ENCODE measurements at regions not wholly inside any gene's neighbourhood (a gene's known extent, or its start where the extent isn't known, plus 50 kb on each side); places are given as distances from the start of the nearest gene placed in this dataset.

GRCh38 chr16:86431540-86431939, 78.8 kb upstream of the FOXF1 start:
- intact Hi-C loops (cut with micrococcal nuclease; ENCODE audit: unreplicated experiment), result no loop called here
- Histone ChIP-seq H4K20me1 (ENCODE audit: insufficient read depth) (no peaks in the 10 kb centered on the region), H3K27me3 (ENCODE audit: insufficient read depth, low read depth) (peaks cover 100% of the 10 kb centered on the region), H3K79me2 (ENCODE audit: low read depth) (no peaks in the 10 kb centered on the region), H3K36me3 (ENCODE audit: low read depth) (no peaks in the 10 kb centered on the region), H3K9me2 (ENCODE audit: insufficient read depth) (no peaks in the 10 kb centered on the region), H3F3A (ENCODE audit: insufficient read depth, low read depth) (no peaks in the 10 kb centered on the region), H3K4me1 (replicated peaks; ENCODE audit: insufficient read depth) (no peaks in the 10 kb centered on the region), H3K27ac (no peak overlapping the region), H3K9me3 (ENCODE audit: insufficient read depth, low read depth) (no peaks in the 10 kb centered on the region), H3K4me2 (no peak overlapping the region), H3K4me3 (no peak overlapping the region), H2AFZ (no peak overlapping the region)
- ChIA-PET CTCF (no interaction called here), POLR2A (ENCODE audit: unreplicated experiment) (no interaction called here)
- BruUV-seq (replicated peaks), result no TSS peak
- no peak for TF ChIP-seq EZH2 (IDR thresholded peaks at IDR 0.05; ENCODE audit: low read depth)
- no peak for TF ChIP-seq CTCF (conservative IDR thresholded peaks at IDR 0.05)
- DNase-seq, result no peak

DNA sequence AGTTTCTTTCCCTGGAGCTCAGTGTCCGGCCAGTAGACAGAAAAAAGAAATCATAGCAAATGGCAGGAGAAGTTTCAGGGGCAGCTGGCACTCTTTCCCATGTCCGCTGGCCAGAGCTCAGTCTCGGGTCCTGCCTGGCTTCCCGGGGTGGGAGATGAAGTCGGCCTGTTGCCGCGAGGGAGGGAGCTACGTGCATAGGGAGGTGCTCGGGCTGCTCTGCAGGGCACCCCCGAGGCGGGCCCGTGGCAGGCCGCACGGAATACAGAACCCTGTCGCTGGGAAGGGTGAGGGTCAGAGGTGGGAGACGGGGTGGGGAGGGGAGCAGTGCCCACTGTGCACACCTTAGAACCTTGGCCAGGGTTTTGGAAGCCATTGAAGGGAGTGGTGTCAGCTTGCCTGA, 78.3 kb upstream of the FOXF1 start:
- CTCF ChIA-PET, result no interaction called here
- Histone ChIP-seq H3K4me3 (no peak overlapping the region), H3K4me1 (replicated peaks; ENCODE audit: insufficient read depth) (no peaks in the 10 kb centered on the region), H3K27ac (no peak overlapping the region), H3K9me2 (ENCODE audit: insufficient read depth) (no peaks in the 10 kb centered on the region), H3K4me2 (no peak overlapping the region), H3K27me3 (ENCODE audit: insufficient read depth, low read depth) (peaks cover 100% of the 10 kb centered on the region), H2AFZ (no peak overlapping the region), H3K79me2 (ENCODE audit: low read depth) (no peaks in the 10 kb centered on the region), H4K20me1 (ENCODE audit: insufficient read depth) (no peaks in the 10 kb centered on the region), H3F3A (ENCODE audit: insufficient read depth, low read depth) (no peaks in the 10 kb centered on the region), H3K9me3 (ENCODE audit: insufficient read depth, low read depth) (no peaks in the 10 kb centered on the region), H3K36me3 (ENCODE audit: low read depth) (no peaks in the 10 kb centered on the region)
- POLR2A ChIA-PET (ENCODE audit: unreplicated experiment), result no interaction called here
- DNase-seq, result no peak
- TF ChIP-seq CTCF (conservative IDR thresholded peaks at IDR 0.05) (no peak), EZH2 (IDR thresholded peaks at IDR 0.05; ENCODE audit: low read depth) (no peak)
- intact Hi-C loops (cut with micrococcal nuclease; ENCODE audit: unreplicated experiment), result no loop called here
- BruUV-seq (replicated peaks), result no TSS peak

DNA sequence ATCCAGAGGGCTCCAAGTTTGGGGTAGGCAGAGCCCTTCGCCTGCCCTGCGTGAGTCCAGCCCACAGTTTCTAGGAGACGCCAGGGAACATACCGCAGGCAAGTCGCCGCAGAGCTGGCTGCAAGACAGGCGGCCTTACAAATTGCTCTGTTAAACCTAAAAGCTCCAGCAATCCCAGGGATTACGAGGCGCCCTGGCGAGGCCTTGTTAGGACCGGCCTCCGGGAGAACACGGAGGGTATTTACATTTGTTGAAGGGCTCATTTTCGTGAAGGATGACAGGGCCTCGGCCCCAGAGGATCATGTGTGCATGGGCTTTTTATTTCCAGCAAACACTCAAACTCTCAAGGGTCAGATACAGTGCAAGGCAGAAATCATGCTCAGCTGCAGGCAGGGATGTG, 77.6 kb upstream of the FOXF1 start:
- no peaks in the 10 kb centered on the region for H3K9me3 ChIP-seq (ENCODE audit: insufficient read depth, low read depth)
- no peak for DNase-seq
- H4K20me1 ChIP-seq (ENCODE audit: insufficient read depth), result peaks cover under 1% of the 10 kb centered on the region; the same call in 1 of the 2 replicates
- intact Hi-C loops (cut with micrococcal nuclease; ENCODE audit: unreplicated experiment), result no loop called here
- H2AFZ ChIP-seq, result no peak overlapping the region
- ChIA-PET POLR2A (ENCODE audit: unreplicated experiment) (no interaction called here), CTCF (no interaction called here)
- H3K79me2 ChIP-seq (ENCODE audit: low read depth), result no peaks in the 10 kb centered on the region
- TF ChIP-seq EZH2 (IDR thresholded peaks at IDR 0.05; ENCODE audit: low read depth) (no peak), CTCF (conservative IDR thresholded peaks at IDR 0.05) (no peak)
- H3K4me1 ChIP-seq (replicated peaks; ENCODE audit: insufficient read depth), result no peaks in the 10 kb centered on the region
- no peak overlapping the region for H3K27ac ChIP-seq
- peaks cover 100% of the 10 kb centered on the region for H3K27me3 ChIP-seq (ENCODE audit: insufficient read depth, low read depth)
- no peak overlapping the region for H3K4me2 ChIP-seq
- BruUV-seq (replicated peaks), result no TSS peak
- H3K9me2 ChIP-seq (ENCODE audit: insufficient read depth), result no peaks in the 10 kb centered on the region
- no peaks in the 10 kb centered on the region for H3K36me3 ChIP-seq (ENCODE audit: low read depth)
- no peak overlapping the region for H3K4me3 ChIP-seq
- H3F3A ChIP-seq (ENCODE audit: insufficient read depth, low read depth), result no peaks in the 10 kb centered on the region

Measured in PC-9 (cell line).